ENCODE measurements at regions not wholly inside any gene's neighbourhood (a gene's known extent, or its start where the extent isn't known, plus 50 kb on each side); places are given as distances from the start of the nearest gene placed in this dataset.

- Histone ChIP-seq H3K9ac (ENCODE audit: low read depth, low read length) (no peak overlapping the region), H2AFZ (ENCODE audit: low read depth, low read length) (no peak overlapping the region), H3K27me3 (ENCODE audit: insufficient read depth, low read length, poor library complexity) (no peaks in the 10 kb centered on the region), H3K9me3 (ENCODE audit: insufficient read depth, low read length, severe bottlenecking) (no peaks in the 10 kb centered on the region), H3K4me2 (ENCODE audit: insufficient read depth, low read length) (no peak overlapping the region), H3K36me3 (ENCODE audit: insufficient read depth, low read length) (no peaks in the 10 kb centered on the region), H3K27ac (ENCODE audit: low read length) (no peak overlapping the region), H3K4me3 (ENCODE audit: low read depth in 1 of 2, low read length in 2 of 2) (no peak overlapping the region), H3K4me1 (ENCODE audit: insufficient read depth, low read length) (peaks cover 26% of the 10 kb centered on the region), H3K79me2 (ENCODE audit: insufficient read depth, low read length) (peaks cover 17% of the 10 kb centered on the region), H4K20me1 (ENCODE audit: insufficient read depth, low read length) (no peaks in the 10 kb centered on the region)
- DNase-seq (no peak), ATAC-seq (ENCODE audit: insufficient read depth, low read depth) (no peak)
- no peak for TF ChIP-seq CTCF (IDR thresholded peaks at IDR 0.05; ENCODE audit: borderline replicate concordance, extremely low read depth, low read length, poor library complexity, severe bottlenecking)
- no peak for TF ChIP-seq EZH2 (IDR thresholded peaks at IDR 0.05; ENCODE audit: borderline replicate concordance, low read depth, low read length, severe bottlenecking)
Measured at GRCh38 chr3:56864918-56865524, 63.3 kb upstream of the ARHGEF3 start.

GRCh38 chr3:56864090-56864489, 62.3 kb upstream of the ARHGEF3 start:
- no peak overlapping the region for H3K4me3 ChIP-seq (ENCODE audit: low read depth in 1 of 2, low read length in 2 of 2)

GRCh38 chr3:56862352-56863062, 60.8 kb upstream of the ARHGEF3 start:
- Histone ChIP-seq H3K27ac (ENCODE audit: low read length) (no peak overlapping the region), H3K4me3 (ENCODE audit: low read depth in 1 of 2, low read length in 2 of 2) (no peak overlapping the region), H3K79me2 (ENCODE audit: insufficient read depth, low read length) (peaks cover 27% of the 10 kb centered on the region), H2AFZ (ENCODE audit: low read depth, low read length) (no peak overlapping the region), H3K9me3 (ENCODE audit: insufficient read depth, low read length, severe bottlenecking) (no peaks in the 10 kb centered on the region), H4K20me1 (ENCODE audit: insufficient read depth, low read length) (no peaks in the 10 kb centered on the region), H3K27me3 (ENCODE audit: insufficient read depth, low read length, poor library complexity) (no peaks in the 10 kb centered on the region), H3K9ac (ENCODE audit: low read depth, low read length) (no peak overlapping the region), H3K4me1 (ENCODE audit: insufficient read depth, low read length) (peaks cover 50% of the 10 kb centered on the region), H3K4me2 (ENCODE audit: insufficient read depth, low read length) (no peak overlapping the region), H3K36me3 (ENCODE audit: insufficient read depth, low read length) (no peaks in the 10 kb centered on the region)
- ATAC-seq (ENCODE audit: insufficient read depth, low read depth), result no peak
- no peak for DNase-seq
- TF ChIP-seq CTCF (IDR thresholded peaks at IDR 0.05; ENCODE audit: borderline replicate concordance, extremely low read depth, low read length, poor library complexity, severe bottlenecking), result no peak

More at GRCh38 chr3:56864090-56864489, 62.3 kb upstream of the ARHGEF3 start:
- Histone ChIP-seq H3K79me2 (ENCODE audit: insufficient read depth, low read length) (peaks cover 23% of the 10 kb centered on the region), H3K36me3 (ENCODE audit: insufficient read depth, low read length) (no peaks in the 10 kb centered on the region), H3K27me3 (ENCODE audit: insufficient read depth, low read length, poor library complexity) (no peaks in the 10 kb centered on the region), H4K20me1 (ENCODE audit: insufficient read depth, low read length) (no peaks in the 10 kb centered on the region), H3K27ac (ENCODE audit: low read length) (peak overlapping the region; percentile 12; the same call in 1 of the 2 replicates), H3K4me2 (ENCODE audit: insufficient read depth, low read length) (no peak overlapping the region), H3K9ac (ENCODE audit: low read depth, low read length) (no peak overlapping the region), H2AFZ (ENCODE audit: low read depth, low read length) (no peak overlapping the region), H3K4me1 (ENCODE audit: insufficient read depth, low read length) (peaks cover 35% of the 10 kb centered on the region), H3K9me3 (ENCODE audit: insufficient read depth, low read length, severe bottlenecking) (no peaks in the 10 kb centered on the region)
- DNase-seq (peak; percentile 47), ATAC-seq (ENCODE audit: insufficient read depth, low read depth) (peak; percentile 77)
- no peak for TF ChIP-seq CTCF (IDR thresholded peaks at IDR 0.05; ENCODE audit: borderline replicate concordance, extremely low read depth, low read length, poor library complexity, severe bottlenecking)
- TF ChIP-seq EZH2 (IDR thresholded peaks at IDR 0.05; ENCODE audit: borderline replicate concordance, low read depth, low read length, severe bottlenecking), result no peak
